GM21390 (cell line): ENCODE measurements at regions not wholly inside any gene's neighbourhood (a gene's known extent, or its start where the extent isn't known, plus 50 kb on each side); places are given as distances from the start of the nearest gene placed in this dataset.
A peak's percentile ranks its signal among the peaks of the same experiment; 100 is the strongest.
"Not testable (repeated sequence)": the region's sequence is repeated elsewhere in the genome, so short reads cannot be mapped to it uniquely, and the experiment has no call there.

Experiments used
- ATAC-seq: cut with Tn5 transposase; IDR thresholded peaks from one replicate; pipeline ENCODE4 v1.9.1; 2021; ENCODE audit not compliant: unreplicated experiment

- no peak for ATAC-seq
Measured at GRCh38 chr5:63563008-63563917, 399.0 kb downstream of the HTR1A start.

- no peak for ATAC-seq
Measured at GRCh38 chr5:63555874-63556273, 406.4 kb downstream of the HTR1A start.

GRCh38 chr5:63554191-63554590, 408.1 kb downstream of the HTR1A start:
- ATAC-seq: no peak

GRCh38 chr5:63553073-63553472, 409.2 kb downstream of the HTR1A start:
- ATAC-seq: no peak

GRCh38 chr5:63535840-63536602, 426.2 kb downstream of the HTR1A start:
- ATAC-seq: no peak

GRCh38 chr5:63524281-63524680, 438.0 kb downstream of the HTR1A start:
- ATAC-seq: no peak

GRCh38 chr5:63516006-63516405, 446.2 kb downstream of the HTR1A start:
- ATAC-seq: no peak

GRCh38 chr5:63500242-63500641, 462.0 kb downstream of the HTR1A start:
- ATAC-seq: no peak

- ATAC-seq: no peak
Measured at GRCh38 chr5:63495225-63495624, 467.0 kb downstream of the HTR1A start.

GRCh38 chr5:63483338-63483737, 478.9 kb downstream of the HTR1A start:
- ATAC-seq: no peak

- ATAC-seq: no peak
Measured at GRCh38 chr5:63473335-63473967, 488.8 kb downstream of the HTR1A start.

GRCh38 chr5:63456279-63456678, 506.0 kb downstream of the HTR1A start:
- ATAC-seq: no peak

GRCh38 chr5:63451188-63451587, 511.1 kb downstream of the HTR1A start:
- no peak for ATAC-seq

GRCh38 chr5:63439537-63439936, 522.7 kb downstream of the HTR1A start:
- ATAC-seq: no peak

- ATAC-seq: no peak
Measured at GRCh38 chr5:63409737-63410136, 552.5 kb downstream of the HTR1A start.

- ATAC-seq: no peak
Measured at GRCh38 chr5:63408984-63409383, 553.3 kb downstream of the HTR1A start.

GRCh38 chr5:63401436-63402046, 560.7 kb downstream of the HTR1A start:
- peak; percentile 95 for ATAC-seq

- ATAC-seq: no peak
Measured at GRCh38 chr5:63400079-63400478, 562.2 kb downstream of the HTR1A start.

- ATAC-seq: no peak
Measured at GRCh38 chr5:63398346-63398745, 563.9 kb downstream of the HTR1A start.

- ATAC-seq: not testable (repeated sequence)
Measured at GRCh38 chr5:63388188-63388587, 574.1 kb downstream of the HTR1A start.

- ATAC-seq: no peak
Measured at GRCh38 chr5:63375851-63376250, 586.4 kb downstream of the HTR1A start.
